Esophagus squamous epithelium (tissue), 4 donors: ENCODE measurements at regions not wholly inside any gene's neighbourhood (a gene's known extent, or its start where the extent isn't known, plus 50 kb on each side); places are given as distances from the start of the nearest gene placed in this dataset.

Experiments
- POLR2A ChIP-seq, 4 donors: fragments of 450-650 bp; IDR thresholded peaks; one replicate each; pipeline ENCODE4 v1.6.1; 2017; ENCODE audit warnings: antibody characterized with exemption in 4 of 4, mild to moderate bottlenecking in 4 of 4, moderate library complexity in 3 of 4
- TF ChIP-seq, protein P1 (sequence below), 6 experiments: fragments of 450-650 bp in 4 of 6; fragments of 200-600 bp in 2 of 6; sonication (generic) in 2 of 6; IDR thresholded peaks; one replicate each; pipeline ENCODE4 v1.5.1; 2016 to 2019; ENCODE audit warnings: antibody characterized with exemption in 6 of 6, mild to moderate bottlenecking in 4 of 6, moderate library complexity in 4 of 6

- TF ChIP-seq, protein P1, sequence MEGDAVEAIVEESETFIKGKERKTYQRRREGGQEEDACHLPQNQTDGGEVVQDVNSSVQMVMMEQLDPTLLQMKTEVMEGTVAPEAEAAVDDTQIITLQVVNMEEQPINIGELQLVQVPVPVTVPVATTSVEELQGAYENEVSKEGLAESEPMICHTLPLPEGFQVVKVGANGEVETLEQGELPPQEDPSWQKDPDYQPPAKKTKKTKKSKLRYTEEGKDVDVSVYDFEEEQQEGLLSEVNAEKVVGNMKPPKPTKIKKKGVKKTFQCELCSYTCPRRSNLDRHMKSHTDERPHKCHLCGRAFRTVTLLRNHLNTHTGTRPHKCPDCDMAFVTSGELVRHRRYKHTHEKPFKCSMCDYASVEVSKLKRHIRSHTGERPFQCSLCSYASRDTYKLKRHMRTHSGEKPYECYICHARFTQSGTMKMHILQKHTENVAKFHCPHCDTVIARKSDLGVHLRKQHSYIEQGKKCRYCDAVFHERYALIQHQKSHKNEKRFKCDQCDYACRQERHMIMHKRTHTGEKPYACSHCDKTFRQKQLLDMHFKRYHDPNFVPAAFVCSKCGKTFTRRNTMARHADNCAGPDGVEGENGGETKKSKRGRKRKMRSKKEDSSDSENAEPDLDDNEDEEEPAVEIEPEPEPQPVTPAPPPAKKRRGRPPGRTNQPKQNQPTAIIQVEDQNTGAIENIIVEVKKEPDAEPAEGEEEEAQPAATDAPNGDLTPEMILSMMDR (IDR thresholded peaks at IDR 0.05) = no peak
- no peak for TF ChIP-seq POLR2A (IDR thresholded peaks at IDR 0.05)
These were observed 428.1 kb upstream of the KHDRBS2 start for GRCh38 chr6:62714112-62714511.
